HepG2 (cell line): ENCODE measurements at regions not wholly inside any gene's neighbourhood (a gene's known extent, or its start where the extent isn't known, plus 50 kb on each side); places are given as distances from the start of the nearest gene placed in this dataset.

ENCODE experiments used
- ATAC-seq: fragments of 200-7000 bp; cut with Tn5 transposase; 3 replicates; pipeline ENCODE4 v1.9.1; 2020; ENCODE audit warnings: mild to moderate bottlenecking, moderate library complexity
- BruUV-seq: library from RNA; stranded (reverse); fragments of 400-500 nt; replicated peaks from 2 replicates; lab custom pipeline; 2021; lab: Mats Ljungman, UMichigan
- CTCF ChIA-PET: fragments of 300-600 bp; formaldehyde crosslinking; extraction: SDS; loops from one replicate; lab custom pipeline; 2021; ENCODE audit warnings: low total read pairs, inconsistent platforms, low intra/inter-chr PET ratio; lab: Yijun Ruan, JAX
- POLR2A ChIA-PET: fragments of 350-600 bp; sonication (Branson Sonifier 250); formaldehyde crosslinking; loops from one replicate; lab custom pipeline; 2020; ENCODE audit warnings: antibody characterized with exemption, inconsistent platforms; lab: Yijun Ruan, JAX
- DNase-seq: peaks from one replicate; pipeline ENCODE4 v3.0.0-alpha.2; 2015; ENCODE audit warnings: low spot score
- FAIRE-seq: peaks from 3 replicates; lab custom pipeline; 2011; peaks lifted over from hg19 to GRCh38; lab: Jason Lieb, UNC
- H2AFZ ChIP-seq: one replicate; pipeline ENCODE4 v1.6.1; 2011; ENCODE audit warnings: low read length, inconsistent platforms
- H3K27ac ChIP-seq: fragments of 300-600 bp; 3 replicates; pipeline ENCODE4 v1.8.0; 2011; ENCODE audit warnings: mixed run types, mild to moderate bottlenecking, mixed read lengths, low read length, inconsistent platforms; ENCODE audit not compliant: insufficient read depth; ENCODE audit errors: extremely low read length
- H3K27me3 ChIP-seq, 2 experiments: fragments of 200-600 bp in 1 of 2; 2 replicates in 1 of 2; 3 replicates in 1 of 2; pipeline versions ENCODE4 v1.6.0 to v1.8.0; 2011; ENCODE audit warnings: low read length in 2 of 2, mild to moderate bottlenecking in 2 of 2, moderate library complexity in 2 of 2, inconsistent platforms in 1 of 2; ENCODE audit not compliant: insufficient read depth in 2 of 2, control insufficient read depth in 1 of 2
- H3K36me3 ChIP-seq, 2 experiments: fragments of 200-600 bp in 1 of 2; replicated peaks in 1 of 2; 2 replicates in 1 of 2; 3 replicates in 1 of 2; pipeline versions ENCODE4 v1.5.1 to v1.8.0; 2011; ENCODE audit warnings: low read length in 2 of 2, inconsistent platforms in 1 of 2; ENCODE audit not compliant: insufficient read depth in 2 of 2, control insufficient read depth in 1 of 2
- H3K4me1 ChIP-seq: 2 replicates; pipeline ENCODE4 v1.5.1; 2012; ENCODE audit warnings: low read length, inconsistent platforms; ENCODE audit not compliant: insufficient read depth
- H3K4me2 ChIP-seq: 2 replicates; pipeline ENCODE4 v1.6.0; 2011; ENCODE audit warnings: low read depth, low read length, inconsistent platforms
- H3K4me3 ChIP-seq, 3 experiments: fragments of 200-600 bp in 1 of 3; sonication (generic), shearing (Covaris generic) in 1 of 3; replicated peaks in 1 of 3; 2 replicates each; pipeline ENCODE4 v1.5.1; 2011 to 2016; ENCODE audit warnings: low read length in 3 of 3, inconsistent platforms in 2 of 3, low read depth in 2 of 3, mild to moderate bottlenecking in 2 of 3, control low read depth in 1 of 3, mixed read lengths in 1 of 3; ENCODE audit not compliant: insufficient read depth in 1 of 3
- H3K79me2 ChIP-seq: one replicate; pipeline ENCODE4 v1.6.1; 2011; ENCODE audit warnings: low read length, inconsistent platforms; ENCODE audit not compliant: insufficient read depth
- H3K9ac ChIP-seq: 2 replicates; pipeline ENCODE4 v1.6.0; 2011; ENCODE audit warnings: mild to moderate bottlenecking, low read depth, low read length, inconsistent platforms; ENCODE audit not compliant: insufficient read depth
- H3K9me3 ChIP-seq: 2 replicates; pipeline ENCODE4 v1.5.1; 2012; ENCODE audit warnings: mild to moderate bottlenecking, low read length
- H4K20me1 ChIP-seq: 2 replicates; pipeline ENCODE4 v1.6.0; 2011; ENCODE audit warnings: inconsistent platforms, mild to moderate bottlenecking, low read length, moderate library complexity; ENCODE audit not compliant: insufficient read depth
- CREB1 ChIP-seq, 2 experiments: fragments of 450-650 bp in 1 of 2; IDR thresholded peaks; 2 replicates each; pipeline ENCODE4 v1.6.1; 2016 to 2017; ENCODE audit warnings: control low read depth in 1 of 2, mild to moderate bottlenecking in 1 of 2, missing compliant biosample characterization in 1 of 2, missing genetic modification characterization in 1 of 2
- SALL1 ChIP-seq: sonication (generic); formaldehyde crosslinking; IDR thresholded peaks from 2 replicates; pipeline ENCODE4 v1.8.0; 2022; ENCODE audit warnings: mild to moderate bottlenecking, missing genetic modification reagents
- YY1 ChIP-seq: IDR thresholded peaks from 2 replicates; pipeline ENCODE4 v1.6.1; 2011; ENCODE audit warnings: low read length, low read depth, moderate library complexity, mild to moderate bottlenecking; ENCODE audit not compliant: insufficient read depth, insufficient replicate concordance
- ZNF430 ChIP-seq: sonication (generic); formaldehyde crosslinking; IDR thresholded peaks from 2 replicates; pipeline ENCODE4 v1.9.0; 2021; ENCODE audit warnings: mild to moderate bottlenecking, missing genetic modification reagents
- ZNF609 ChIP-seq: sonication (generic); formaldehyde crosslinking; IDR thresholded peaks from 2 replicates; pipeline ENCODE4 v1.4.0; 2020; ENCODE audit warnings: mild to moderate bottlenecking, missing genetic modification reagents, borderline replicate concordance
- ZNF670 ChIP-seq: sonication (generic); formaldehyde crosslinking; IDR thresholded peaks from 2 replicates; pipeline ENCODE4 v1.8.0; 2022; ENCODE audit warnings: mild to moderate bottlenecking, missing genetic modification reagents, borderline replicate concordance
- WGBS: methylation state at CpG from one replicate; pipeline ENCODE4 v1.1.6; 2017; ENCODE audit warnings: low lambda C conversion rate; 5-methylcytosine and 5-hydroxymethylcytosine counted together
- in situ Hi-C: cut with HindIII; loops from 2 replicates; pipeline ENCODE4 v1.10.0; 2017; ENCODE audit warnings: low pct_unique_long_range_greater_than_20kb; ENCODE audit not compliant: extremely low pct_ligation_motif_present
- intact Hi-C: fragments of 100-400 bp; cut with micrococcal nuclease; formaldehyde crosslinking; loops from one replicate; pipeline ENCODE4 v1.10.0; 2022; ENCODE audit not compliant: unreplicated experiment
- TF ChIP-seq, protein P1 (sequence below): sonication (generic); formaldehyde crosslinking; IDR thresholded peaks from 2 replicates; pipeline ENCODE4 v1.4.0; 2020; ENCODE audit warnings: missing genetic modification reagents, borderline replicate concordance

- DNase-seq = peak; percentile 78
- in situ Hi-C loops = loop anchor here (5.0 kb wide), 2 partner anchors 153 to 288 kb away; no protein-coding TSS in a partner anchor
- Histone ChIP-seq H3K4me2 (peak overlapping the region; percentile 72), H3K9me3 (no peaks in the 10 kb centered on the region), H3K4me1 (peaks cover 23% of the 10 kb centered on the region), H3K27me3 (no peaks in the 10 kb centered on the region), H3K79me2 (no peaks in the 10 kb centered on the region), H3K9ac (peak overlapping the region; percentile 26; the same call in 1 of the 2 replicates), H2AFZ (peak overlapping the region; percentile 62), H3K4me3 (no peak overlapping the region), H4K20me1 (no peaks in the 10 kb centered on the region), H3K27ac (no peak overlapping the region), H3K36me3 (no peaks in the 10 kb centered on the region)
- POLR2A ChIA-PET = no interaction called here
- intact Hi-C loops = loop anchor here (1.0 kb wide), 3 partner anchors 153 to 287 kb away; no protein-coding TSS in a partner anchor
- FAIRE-seq = peak; percentile 74
- WGBS = 0% methylated on average over 9 of the region's 18 CpGs
- CTCF ChIA-PET = interaction anchor here (1.9 to 2.7 kb wide), 3 partner anchors 153 to 287 kb away, joined by 15 to 42 read pairs (median 17); no protein-coding TSS in a partner anchor
- BruUV-seq = no TSS peak
- peak; percentile 99 for ATAC-seq
- TF ChIP-seq, protein P1, sequence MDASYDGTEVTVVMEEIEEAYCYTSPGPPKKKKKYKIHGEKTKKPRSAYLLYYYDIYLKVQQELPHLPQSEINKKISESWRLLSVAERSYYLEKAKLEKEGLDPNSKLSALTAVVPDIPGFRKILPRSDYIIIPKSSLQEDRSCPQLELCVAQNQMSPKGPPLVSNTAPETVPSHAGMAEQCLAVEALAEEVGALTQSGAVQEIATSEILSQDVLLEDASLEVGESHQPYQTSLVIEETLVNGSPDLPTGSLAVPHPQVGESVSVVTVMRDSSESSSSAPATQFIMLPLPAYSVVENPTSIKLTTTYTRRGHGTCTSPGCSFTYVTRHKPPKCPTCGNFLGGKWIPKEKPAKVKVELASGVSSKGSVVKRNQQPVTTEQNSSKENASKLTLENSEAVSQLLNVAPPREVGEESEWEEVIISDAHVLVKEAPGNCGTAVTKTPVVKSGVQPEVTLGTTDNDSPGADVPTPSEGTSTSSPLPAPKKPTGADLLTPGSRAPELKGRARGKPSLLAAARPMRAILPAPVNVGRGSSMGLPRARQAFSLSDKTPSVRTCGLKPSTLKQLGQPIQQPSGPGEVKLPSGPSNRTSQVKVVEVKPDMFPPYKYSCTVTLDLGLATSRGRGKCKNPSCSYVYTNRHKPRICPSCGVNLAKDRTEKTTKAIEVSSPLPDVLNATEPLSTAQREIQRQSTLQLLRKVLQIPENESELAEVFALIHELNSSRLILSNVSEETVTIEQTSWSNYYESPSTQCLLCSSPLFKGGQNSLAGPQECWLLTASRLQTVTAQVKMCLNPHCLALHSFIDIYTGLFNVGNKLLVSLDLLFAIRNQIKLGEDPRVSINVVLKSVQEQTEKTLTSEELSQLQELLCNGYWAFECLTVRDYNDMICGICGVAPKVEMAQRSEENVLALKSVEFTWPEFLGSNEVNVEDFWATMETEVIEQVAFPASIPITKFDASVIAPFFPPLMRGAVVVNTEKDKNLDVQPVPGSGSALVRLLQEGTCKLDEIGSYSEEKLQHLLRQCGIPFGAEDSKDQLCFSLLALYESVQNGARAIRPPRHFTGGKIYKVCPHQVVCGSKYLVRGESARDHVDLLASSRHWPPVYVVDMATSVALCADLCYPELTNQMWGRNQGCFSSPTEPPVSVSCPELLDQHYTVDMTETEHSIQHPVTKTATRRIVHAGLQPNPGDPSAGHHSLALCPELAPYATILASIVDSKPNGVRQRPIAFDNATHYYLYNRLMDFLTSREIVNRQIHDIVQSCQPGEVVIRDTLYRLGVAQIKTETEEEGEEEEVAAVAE (CRISPR knock-in tag) = 0 out of 2 replicates have a peak, but pooled peaks have one; percentile 53
- TF ChIP-seq ZNF670 (CRISPR knock-in tag) (0 out of 2 replicates have a peak, but pooled peaks have one; percentile 71), CREB1 (IDR thresholded peaks at IDR 0.05) (no peak), CREB1 (CRISPR knock-in tag; IDR thresholded peaks at IDR 0.05) (peak; percentile 26; the same call in 1 of the 2 replicates), ZNF609 (CRISPR knock-in tag) (peak; percentile 38; the same call in 1 of the 2 replicates), SALL1 (CRISPR knock-in tag) (peak; percentile 76), ZNF430 (CRISPR knock-in tag) (peak; percentile 63; the same call in 1 of the 2 replicates), YY1 (peak; percentile 71)
Observed at GRCh38 chr1:67500413-67500959, 70.3 kb upstream of the SERBP1 start.
